Activated naive CD4-positive, alpha-beta T cell treated with anti-CD3 and anti-CD28 coated beads, Interleukin-2, amount 10 ng/mL, durations not matched to agents 7 days and 5 days (primary cell): ENCODE measurements at regions not wholly inside any gene's neighbourhood (a gene's known extent, or its start where the extent isn't known, plus 50 kb on each side); places are given as distances from the start of the nearest gene placed in this dataset.

ENCODE experiments used
- CTCF ChIA-PET: fragments of 350-600 bp; sonication (Branson Sonifier 250); formaldehyde crosslinking; loops from one replicate; lab custom pipeline; 2021; ENCODE audit warnings: antibody characterized with exemption; lab: Charles Lee
- DNase-seq: peaks from one replicate; pipeline ENCODE4 v3.0.0-alpha.2; 2020
- H3K27ac Mint-ChIP-seq: one replicate; pipeline ENCODE4 v1.8.0; 2021; ENCODE audit warnings: mild to moderate bottlenecking, moderate library complexity, mixed read lengths
- H3K27me3 Mint-ChIP-seq: one replicate; pipeline ENCODE4 v1.8.0; 2021; ENCODE audit warnings: mild to moderate bottlenecking, mixed read lengths
- H3K36me3 Mint-ChIP-seq: one replicate; pipeline ENCODE4 v1.8.0; 2021; ENCODE audit warnings: mixed read lengths
- H3K4me1 Mint-ChIP-seq: one replicate; pipeline ENCODE4 v1.8.0; 2021; ENCODE audit warnings: mixed read lengths
- H3K4me3 Mint-ChIP-seq: one replicate; pipeline ENCODE4 v1.8.0; 2021; ENCODE audit warnings: mild to moderate bottlenecking, moderate library complexity, mixed read lengths
- H3K9me3 Mint-ChIP-seq: one replicate; pipeline ENCODE4 v1.8.0; 2021; ENCODE audit warnings: mixed read lengths

GRCh38 chr9:20170122-20170521 lies 381.3 kb upstream of the SLC24A2 start:
- no peaks in the 10 kb centered on the region for H3K27me3 Mint-ChIP-seq
- H3K4me3 Mint-ChIP-seq: no peak overlapping the region
- peaks cover 54% of the 10 kb centered on the region for H3K36me3 Mint-ChIP-seq
- CTCF ChIA-PET: no interaction called here
- no peak for DNase-seq
- H3K9me3 Mint-ChIP-seq: peaks cover 72% of the 10 kb centered on the region
- H3K4me1 Mint-ChIP-seq: peaks cover 6% of the 10 kb centered on the region
- no peak overlapping the region for H3K27ac Mint-ChIP-seq

- CTCF ChIA-PET: no interaction called here
- peaks cover 4% of the 10 kb centered on the region for H3K4me1 Mint-ChIP-seq
- H3K27me3 Mint-ChIP-seq: no peaks in the 10 kb centered on the region
- peaks cover 4% of the 10 kb centered on the region for H3K36me3 Mint-ChIP-seq
- peaks cover 4% of the 10 kb centered on the region for H3K9me3 Mint-ChIP-seq
- no peak for DNase-seq
- H3K4me3 Mint-ChIP-seq: no peak overlapping the region
- no peak overlapping the region for H3K27ac Mint-ChIP-seq
These were observed 363.4 kb upstream of the SLC24A2 start for GRCh38 chr9:20152151-20152725.

- CTCF ChIA-PET: no interaction called here
- Mint-ChIP-seq H3K9me3 (peaks cover 4% of the 10 kb centered on the region), H3K36me3 (peaks cover 3% of the 10 kb centered on the region), H3K27me3 (no peaks in the 10 kb centered on the region), H3K4me3 (no peak overlapping the region), H3K4me1 (peaks cover 25% of the 10 kb centered on the region), H3K27ac (no peak overlapping the region)
- no peak for DNase-seq
These were observed 359.6 kb upstream of the SLC24A2 start for GRCh38 chr9:20148416-20148815.

- Mint-ChIP-seq H3K4me1 (peaks cover 25% of the 10 kb centered on the region), H3K36me3 (peaks cover 1% of the 10 kb centered on the region), H3K27ac (peak overlapping the region; percentile 77), H3K4me3 (peak overlapping the region; percentile 14), H3K9me3 (peaks cover 4% of the 10 kb centered on the region), H3K27me3 (no peaks in the 10 kb centered on the region)
- peak; percentile 43 for DNase-seq
- CTCF ChIA-PET: interaction anchor here (0.6 kb wide), 1 partner anchor 502 kb away, joined by 3 read pairs; no protein-coding TSS in a partner anchor
These were observed 355.4 kb upstream of the SLC24A2 start for GRCh38 chr9:20144197-20144596.

GRCh38 chr9:20139763-20140290 lies 351.0 kb upstream of the SLC24A2 start:
- H3K4me1 Mint-ChIP-seq: peaks cover 12% of the 10 kb centered on the region
- H3K9me3 Mint-ChIP-seq: no peaks in the 10 kb centered on the region
- no peak overlapping the region for H3K27ac Mint-ChIP-seq
- no peak overlapping the region for H3K4me3 Mint-ChIP-seq
- DNase-seq: no peak
- CTCF ChIA-PET: no interaction called here
- no peaks in the 10 kb centered on the region for H3K27me3 Mint-ChIP-seq
- H3K36me3 Mint-ChIP-seq: peaks cover 1% of the 10 kb centered on the region

- no peak overlapping the region for H3K27ac Mint-ChIP-seq
- no peaks in the 10 kb centered on the region for H3K27me3 Mint-ChIP-seq
- peaks cover 6% of the 10 kb centered on the region for H3K4me1 Mint-ChIP-seq
- CTCF ChIA-PET: no interaction called here
- no peaks in the 10 kb centered on the region for H3K9me3 Mint-ChIP-seq
- no peak for DNase-seq
- H3K4me3 Mint-ChIP-seq: no peak overlapping the region
- no peaks in the 10 kb centered on the region for H3K36me3 Mint-ChIP-seq
These were observed 350.0 kb upstream of the SLC24A2 start for GRCh38 chr9:20138841-20139240.

DNA sequence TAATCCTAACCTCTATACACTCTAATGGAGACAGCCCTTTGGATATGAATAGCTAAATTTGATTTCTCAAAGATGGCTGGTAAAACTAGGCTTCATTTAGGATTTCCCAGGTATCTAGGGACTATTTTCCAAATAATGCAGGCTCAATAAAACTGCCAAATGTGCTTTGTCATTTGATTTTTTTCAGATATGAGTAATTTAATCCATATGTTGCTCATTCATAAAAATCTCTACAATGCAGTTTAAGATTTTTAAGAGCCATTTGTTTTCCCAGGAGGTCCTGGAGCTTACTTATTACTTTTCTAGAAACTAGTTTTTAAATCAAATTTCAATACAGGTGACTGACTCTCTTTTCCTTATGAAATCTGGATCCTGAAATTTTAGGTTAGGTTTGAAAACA lies 349.3 kb upstream of the SLC24A2 start:
- CTCF ChIA-PET: no interaction called here
- Mint-ChIP-seq H3K4me3 (no peak overlapping the region), H3K4me1 (peaks cover 4% of the 10 kb centered on the region), H3K9me3 (no peaks in the 10 kb centered on the region), H3K27me3 (no peaks in the 10 kb centered on the region), H3K36me3 (peaks cover 1% of the 10 kb centered on the region), H3K27ac (no peak overlapping the region)
- DNase-seq: no peak

DNA sequence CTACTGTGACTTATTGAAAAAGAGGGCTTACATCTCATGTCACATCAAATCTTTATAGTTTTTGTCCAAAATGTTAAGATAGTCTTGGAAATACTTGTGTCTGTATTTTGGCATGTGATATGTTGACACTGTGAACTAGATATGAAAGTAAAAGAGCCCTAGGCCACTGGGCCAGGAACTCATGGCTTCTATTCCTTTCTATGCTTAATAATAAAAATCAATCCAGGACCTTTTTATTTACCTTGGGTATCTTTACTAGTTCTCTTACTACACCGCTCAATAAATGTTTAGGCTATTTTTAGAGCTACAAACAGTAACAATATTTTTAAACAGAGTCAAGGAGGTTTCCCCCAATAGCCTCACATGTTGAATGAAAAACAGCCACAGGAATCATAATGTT lies 348.6 kb upstream of the SLC24A2 start:
- no peak overlapping the region for H3K27ac Mint-ChIP-seq
- CTCF ChIA-PET: no interaction called here

GRCh38 chr9:20135119-20135697 lies 346.4 kb upstream of the SLC24A2 start:
- DNase-seq: no peak
- peaks cover 11% of the 10 kb centered on the region for H3K4me1 Mint-ChIP-seq
- no peak overlapping the region for H3K27ac Mint-ChIP-seq
- H3K36me3 Mint-ChIP-seq: peaks cover 1% of the 10 kb centered on the region
- no peaks in the 10 kb centered on the region for H3K9me3 Mint-ChIP-seq
- CTCF ChIA-PET: no interaction called here
- H3K4me3 Mint-ChIP-seq: no peak overlapping the region
- H3K27me3 Mint-ChIP-seq: no peaks in the 10 kb centered on the region

More for the DNA sequence above, 348.6 kb upstream of the SLC24A2 start:
- peaks cover 1% of the 10 kb centered on the region for H3K36me3 Mint-ChIP-seq
- no peaks in the 10 kb centered on the region for H3K27me3 Mint-ChIP-seq
- H3K4me1 Mint-ChIP-seq: peaks cover 4% of the 10 kb centered on the region
- DNase-seq: no peak
- H3K9me3 Mint-ChIP-seq: no peaks in the 10 kb centered on the region
- no peak overlapping the region for H3K4me3 Mint-ChIP-seq

- Mint-ChIP-seq H3K9me3 (peaks cover 4% of the 10 kb centered on the region), H3K4me1 (peaks cover 11% of the 10 kb centered on the region), H3K36me3 (peaks cover 9% of the 10 kb centered on the region), H3K4me3 (no peak overlapping the region), H3K27ac (no peak overlapping the region), H3K27me3 (no peaks in the 10 kb centered on the region)
- no peak for DNase-seq
- CTCF ChIA-PET: no interaction called here
These were observed 336.9 kb upstream of the SLC24A2 start for GRCh38 chr9:20125727-20126126.

DNA sequence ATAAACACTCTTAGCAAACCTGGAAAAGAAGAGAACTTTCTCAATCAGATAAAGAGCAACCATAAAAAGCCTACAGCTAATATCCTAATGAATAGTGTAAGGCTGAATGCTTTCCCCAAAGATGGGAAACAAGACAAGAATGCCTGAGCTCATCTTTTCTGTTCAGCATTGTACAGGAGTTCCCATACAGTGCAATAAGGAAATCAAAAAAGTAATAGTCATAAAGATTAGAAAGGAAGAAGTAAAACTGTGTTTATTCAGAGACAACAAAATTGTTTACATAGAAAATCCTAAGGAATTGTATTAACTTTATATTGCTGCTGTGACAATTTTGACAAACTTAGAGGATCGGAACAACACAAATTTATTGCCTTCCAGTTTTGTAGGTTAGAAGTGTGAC lies 330.7 kb upstream of the SLC24A2 start:
- no peak for DNase-seq
- Mint-ChIP-seq H3K4me1 (peaks cover 3% of the 10 kb centered on the region), H3K4me3 (no peak overlapping the region), H3K36me3 (peaks cover 16% of the 10 kb centered on the region), H3K27ac (no peak overlapping the region), H3K27me3 (no peaks in the 10 kb centered on the region), H3K9me3 (peaks cover 26% of the 10 kb centered on the region)
- CTCF ChIA-PET: no interaction called here

DNA sequence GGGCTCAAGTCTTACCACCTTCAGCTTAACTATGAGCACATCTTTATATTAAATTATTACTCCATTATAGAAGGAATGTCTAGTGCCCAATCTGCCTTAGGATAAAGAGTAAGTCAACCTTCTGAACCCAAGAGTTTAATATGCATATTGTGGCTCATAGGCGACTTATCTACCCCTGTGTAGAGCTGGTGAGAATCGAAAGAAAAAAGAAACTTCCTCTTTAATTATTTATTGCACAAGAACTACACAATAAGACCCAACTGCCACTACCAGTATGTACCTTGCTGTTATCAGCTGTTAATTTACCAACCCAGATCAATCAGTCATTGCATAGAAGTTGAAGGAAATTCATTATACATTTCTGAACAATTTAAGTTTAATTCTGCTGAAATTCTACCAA lies 329.1 kb upstream of the SLC24A2 start:
- CTCF ChIA-PET: no interaction called here
- Mint-ChIP-seq H3K27me3 (peaks cover 2% of the 10 kb centered on the region), H3K4me3 (no peak overlapping the region), H3K36me3 (peaks cover 21% of the 10 kb centered on the region), H3K9me3 (peaks cover 27% of the 10 kb centered on the region), H3K27ac (no peak overlapping the region), H3K4me1 (peaks cover 3% of the 10 kb centered on the region)
- no peak for DNase-seq

DNA sequence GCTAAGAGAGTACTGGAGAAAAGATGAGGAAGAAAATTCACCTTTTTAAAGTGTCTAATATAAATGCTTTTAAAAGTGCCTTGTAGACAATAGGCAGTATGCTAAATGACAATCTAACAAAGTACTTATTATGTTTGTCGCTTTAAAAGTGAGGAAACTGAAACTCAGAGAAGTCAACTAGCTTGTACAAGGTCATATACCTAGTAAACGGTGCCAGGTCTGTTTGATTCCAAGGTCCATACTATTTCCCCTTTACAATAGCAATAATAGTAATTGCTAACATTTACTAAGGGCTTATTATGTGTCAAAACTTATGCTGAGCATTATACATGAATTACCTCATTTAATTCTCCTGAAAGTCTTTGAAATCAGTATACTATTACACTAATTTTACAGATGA lies 328.6 kb upstream of the SLC24A2 start:
- CTCF ChIA-PET: no interaction called here
- H3K4me3 Mint-ChIP-seq: no peak overlapping the region
- no peak overlapping the region for H3K27ac Mint-ChIP-seq
- H3K4me1 Mint-ChIP-seq: peaks cover 3% of the 10 kb centered on the region
- peaks cover 18% of the 10 kb centered on the region for H3K36me3 Mint-ChIP-seq
- peaks cover 27% of the 10 kb centered on the region for H3K9me3 Mint-ChIP-seq
- peaks cover 3% of the 10 kb centered on the region for H3K27me3 Mint-ChIP-seq
- DNase-seq: no peak

DNA sequence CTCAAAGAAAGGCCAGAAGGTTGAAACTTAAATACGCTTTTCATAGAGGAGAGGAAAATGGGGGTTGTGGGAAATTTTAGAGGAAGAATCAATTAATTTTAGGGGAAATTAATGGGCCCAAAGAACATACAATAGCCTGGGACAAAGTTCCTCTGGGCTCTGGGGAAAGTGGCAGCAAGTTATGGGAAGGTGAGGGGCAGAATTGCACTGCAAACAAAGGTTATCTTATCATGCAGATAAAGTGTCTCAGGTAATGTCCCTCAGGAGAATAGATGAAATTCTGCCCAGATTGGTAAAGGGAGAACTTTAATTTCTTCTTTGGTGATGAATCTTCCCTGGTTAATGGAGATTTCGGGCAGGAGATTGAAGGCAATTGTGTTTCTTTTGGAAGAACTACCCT lies 326.1 kb upstream of the SLC24A2 start:
- Mint-ChIP-seq H3K4me3 (no peak overlapping the region), H3K36me3 (peaks cover 15% of the 10 kb centered on the region), H3K9me3 (peaks cover 24% of the 10 kb centered on the region), H3K27ac (no peak overlapping the region), H3K4me1 (peaks cover 3% of the 10 kb centered on the region), H3K27me3 (peaks cover 8% of the 10 kb centered on the region)
- CTCF ChIA-PET: no interaction called here
- no peak for DNase-seq

DNA sequence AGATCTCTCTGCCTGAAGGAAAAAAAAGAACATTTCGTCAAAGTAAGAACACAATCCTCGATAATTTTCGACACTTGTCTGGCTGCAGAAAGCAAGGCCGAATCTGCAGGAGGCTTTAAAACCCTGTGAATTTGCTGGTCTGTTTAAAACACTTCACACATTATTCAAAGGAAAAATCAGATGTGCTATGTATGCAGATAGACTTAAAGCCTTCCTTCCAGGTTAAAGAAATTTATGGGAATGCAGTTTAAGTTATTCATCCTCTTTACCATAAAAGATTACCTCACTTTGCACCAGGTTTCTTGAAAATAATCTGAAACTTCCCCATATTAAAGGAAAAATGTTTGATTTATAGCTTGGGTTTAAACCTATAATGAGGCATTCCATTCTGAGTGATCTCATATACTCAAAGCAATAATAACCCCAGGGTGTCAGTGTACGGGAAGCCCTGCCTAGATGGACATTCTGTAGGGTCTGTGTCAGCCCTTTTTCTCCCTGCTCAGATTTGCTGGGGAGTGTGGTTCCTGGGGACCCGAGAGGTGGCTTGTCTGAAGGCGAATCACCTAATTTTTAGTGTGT lies 323.5 kb upstream of the SLC24A2 start:
- Mint-ChIP-seq H3K9me3 (peaks cover 23% of the 10 kb centered on the region), H3K36me3 (peaks cover 14% of the 10 kb centered on the region), H3K27me3 (peaks cover 8% of the 10 kb centered on the region), H3K4me3 (no peak overlapping the region), H3K27ac (no peak overlapping the region), H3K4me1 (no peaks in the 10 kb centered on the region)
- no peak for DNase-seq
- CTCF ChIA-PET: no interaction called here
